ENCODE measurements at regions not wholly inside any gene's neighbourhood (a gene's known extent, or its start where the extent isn't known, plus 50 kb on each side); places are given as distances from the start of the nearest gene placed in this dataset.
"Not testable (repeated sequence)": the region's sequence is repeated elsewhere in the genome, so short reads cannot be mapped to it uniquely, and the experiment has no call there.

DNA sequence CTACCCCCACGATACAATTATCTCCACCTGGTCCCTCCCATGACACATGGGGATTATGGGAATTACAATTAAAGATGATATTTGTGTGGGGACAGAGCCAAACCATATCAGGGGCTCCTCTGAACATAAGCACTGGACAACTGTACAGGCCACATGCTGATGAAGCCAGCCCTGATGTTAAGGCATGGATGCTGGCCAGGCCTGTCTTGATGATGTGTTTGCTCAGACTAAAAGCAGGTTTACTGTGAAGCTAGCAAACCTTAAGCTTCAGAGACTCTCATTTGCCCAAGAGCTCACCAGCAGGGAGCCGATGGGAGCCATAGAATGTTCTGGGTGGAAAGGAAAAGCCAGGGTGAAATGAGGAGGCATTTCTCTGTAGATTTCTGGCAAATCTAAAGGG lies 135.3 kb upstream of the KCNK1 start:
- no peak for DNase-seq

DNA sequence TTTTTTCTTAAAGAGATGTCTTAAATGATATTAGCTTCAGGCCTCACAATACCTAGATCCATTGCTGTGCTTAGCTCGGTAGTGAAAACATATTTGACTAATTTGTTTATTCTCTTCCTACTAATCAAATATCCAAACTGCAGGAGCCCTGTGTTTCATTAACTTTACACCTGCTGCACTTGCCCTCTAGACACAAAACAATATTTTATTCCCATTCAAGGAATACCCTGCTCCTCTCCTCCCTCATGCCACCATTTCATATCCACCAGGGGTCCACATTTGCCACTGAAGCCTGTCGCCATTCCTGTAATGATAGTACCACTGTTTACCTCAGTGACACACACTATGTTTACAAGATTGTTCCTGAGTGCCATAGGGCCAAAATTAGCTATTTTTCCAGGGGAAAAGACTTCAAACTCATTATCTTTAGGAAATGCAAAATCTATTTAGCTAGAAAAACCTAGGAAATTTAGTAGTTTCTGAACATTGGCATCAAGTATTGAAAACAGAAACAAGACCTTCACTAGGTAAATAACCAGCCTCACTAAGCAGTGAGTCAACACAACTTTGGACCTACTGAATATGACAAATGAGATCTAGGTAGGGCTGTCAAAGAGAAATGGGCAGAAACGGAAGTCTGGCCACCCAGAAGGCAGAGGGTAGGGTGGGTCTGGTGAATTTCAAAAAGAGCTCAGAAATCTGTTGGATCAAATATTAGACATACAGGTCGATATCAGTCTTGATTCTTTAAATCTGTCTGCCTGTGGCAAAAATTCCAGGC lies 134.6 kb upstream of the KCNK1 start:
- no peak for DNase-seq

DNA sequence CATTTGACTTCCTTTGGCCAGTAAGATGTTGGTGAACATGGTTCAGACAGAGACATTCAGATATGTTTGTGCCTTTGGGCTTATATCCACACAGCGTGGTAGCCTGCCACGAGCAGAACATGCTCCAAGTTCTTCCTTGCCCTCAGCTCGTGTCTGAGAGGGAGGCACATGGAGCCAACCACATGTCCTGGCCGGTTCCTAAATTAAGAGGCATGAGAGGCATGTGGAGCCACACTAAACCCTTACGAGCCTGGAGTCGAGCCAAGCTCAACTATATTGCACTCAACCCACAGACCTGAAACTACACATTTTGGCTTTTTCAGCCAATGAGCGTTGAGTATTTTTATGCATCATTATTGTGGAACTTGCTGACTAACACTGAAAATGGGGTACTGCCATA lies 133.7 kb upstream of the KCNK1 start:
- DNase-seq, result no peak

DNA sequence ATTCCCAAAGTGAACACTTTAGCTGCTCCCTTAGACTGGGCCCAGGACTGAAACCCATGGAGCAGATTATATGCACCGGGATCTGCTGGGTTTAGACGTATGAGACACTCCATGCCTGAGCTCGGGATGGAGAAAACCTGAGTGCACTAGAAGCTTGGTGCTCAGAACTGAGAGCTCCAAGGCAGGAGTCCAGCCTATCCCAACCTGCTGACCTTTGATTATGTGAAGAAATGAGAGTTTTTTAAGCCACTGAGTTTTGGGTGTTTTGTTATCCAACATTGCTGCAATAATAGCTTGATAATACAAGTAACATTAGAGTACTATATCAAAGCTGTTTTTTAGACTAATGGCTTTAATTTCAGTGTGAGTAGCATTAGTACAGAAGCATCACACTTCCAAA lies 131.5 kb upstream of the KCNK1 start:
- DNase-seq, result no peak

DNA sequence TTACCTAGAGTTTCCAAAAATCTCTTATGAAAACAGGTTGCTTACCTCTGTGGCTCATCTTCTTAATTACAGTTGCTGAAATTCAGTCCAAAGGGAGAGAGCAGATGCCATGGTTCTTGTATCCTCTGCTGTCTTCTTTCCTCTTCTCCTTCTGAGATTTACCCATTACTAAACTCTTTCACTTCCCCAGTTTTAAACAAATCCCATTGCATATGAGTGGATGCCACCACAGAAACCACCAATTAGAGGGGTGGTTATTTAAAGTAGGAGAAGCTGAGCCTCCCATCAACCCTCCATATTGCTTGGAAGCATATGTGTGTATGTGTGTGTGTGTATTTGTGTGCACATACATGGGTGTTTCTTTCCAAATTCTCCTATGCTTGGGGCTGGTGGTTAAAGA lies 128.5 kb upstream of the KCNK1 start:
- no peak for DNase-seq

DNA sequence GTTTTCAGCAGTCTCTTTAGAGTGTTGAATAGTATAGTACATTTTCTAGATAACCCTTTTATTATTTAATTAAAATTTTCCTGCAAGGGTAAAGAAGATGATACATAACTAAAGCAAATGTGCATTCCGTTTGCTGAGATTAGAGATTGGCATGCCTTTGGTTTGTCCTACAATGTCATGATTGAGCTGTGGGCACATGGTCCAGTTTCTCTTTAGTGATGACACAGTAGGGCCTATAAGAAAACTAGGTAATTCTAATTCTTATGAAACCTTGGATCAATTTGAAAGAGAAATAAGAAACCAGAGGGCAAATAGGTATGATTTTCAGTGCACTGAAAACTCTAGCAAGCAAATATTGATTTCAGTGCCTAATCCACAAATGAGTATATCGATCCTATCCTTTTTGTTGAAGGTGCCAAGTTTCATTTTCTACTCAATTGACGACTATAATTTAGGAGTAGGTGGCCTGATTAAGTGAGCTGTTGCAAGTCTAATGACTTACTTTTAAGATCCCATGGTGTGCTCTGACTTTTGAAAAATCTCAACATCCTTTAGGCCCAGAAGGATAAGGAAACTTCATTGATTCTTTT lies 128.0 kb upstream of the KCNK1 start:
- no peak for DNase-seq

DNA sequence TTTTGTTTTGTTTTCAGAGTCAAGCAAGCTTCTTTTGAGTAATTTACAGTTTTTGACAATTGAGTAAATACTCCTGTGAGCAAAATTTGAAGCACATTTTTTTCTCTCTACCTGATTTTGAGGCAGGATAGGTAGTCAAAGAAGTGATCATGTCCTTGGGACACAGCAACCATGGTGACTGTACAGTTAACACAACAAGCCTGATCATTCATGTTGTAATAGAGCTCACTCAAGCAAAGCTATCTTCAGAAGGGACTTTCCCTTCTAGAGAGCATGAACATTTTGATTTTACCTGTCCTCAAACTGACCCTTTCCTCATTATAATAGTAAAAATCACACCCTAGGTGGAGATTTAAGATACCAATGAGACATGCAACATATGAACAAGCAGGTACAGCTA lies 126.5 kb upstream of the KCNK1 start:
- DNase-seq, result no peak

DNA sequence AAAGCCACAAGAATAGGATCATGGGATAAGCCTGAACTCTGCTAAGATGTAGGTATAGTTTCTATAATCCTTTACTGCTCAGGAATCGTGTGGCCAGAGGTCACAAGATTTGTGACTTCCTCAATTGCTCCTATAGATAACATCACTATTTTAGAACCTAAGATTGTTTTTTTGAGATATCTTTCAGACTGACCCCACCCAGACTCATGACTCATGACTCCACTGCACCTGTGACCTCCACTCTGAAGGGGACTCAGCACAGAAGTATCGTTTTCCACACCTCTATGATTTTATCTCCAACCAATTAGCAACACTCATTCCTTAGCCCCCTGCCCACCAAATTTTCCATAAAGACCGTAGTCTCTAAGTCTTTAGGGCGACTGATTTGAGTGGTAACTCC lies 124.5 kb upstream of the KCNK1 start:
- no peak for DNase-seq

DNA sequence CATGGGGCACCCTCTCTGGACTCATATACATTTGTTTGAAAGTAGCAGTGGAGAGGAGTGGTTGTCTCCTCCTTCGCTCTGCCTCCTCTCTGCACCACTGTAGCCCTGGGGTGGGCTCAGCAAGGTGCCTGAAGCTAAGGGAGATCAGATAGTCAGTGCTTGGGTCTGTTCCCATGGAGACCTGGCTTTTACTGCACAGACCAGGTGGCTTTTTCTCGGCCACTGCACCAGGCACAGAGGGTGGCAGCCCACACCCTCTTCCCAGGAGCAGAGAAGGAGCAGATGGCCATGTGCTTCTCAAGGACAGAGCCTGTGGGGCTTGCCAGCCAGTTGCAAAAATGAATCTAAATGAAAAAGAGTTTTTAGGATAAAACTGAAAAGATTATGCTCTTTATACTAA lies 123.4 kb upstream of the KCNK1 start:
- DNase-seq, result no peak

DNA sequence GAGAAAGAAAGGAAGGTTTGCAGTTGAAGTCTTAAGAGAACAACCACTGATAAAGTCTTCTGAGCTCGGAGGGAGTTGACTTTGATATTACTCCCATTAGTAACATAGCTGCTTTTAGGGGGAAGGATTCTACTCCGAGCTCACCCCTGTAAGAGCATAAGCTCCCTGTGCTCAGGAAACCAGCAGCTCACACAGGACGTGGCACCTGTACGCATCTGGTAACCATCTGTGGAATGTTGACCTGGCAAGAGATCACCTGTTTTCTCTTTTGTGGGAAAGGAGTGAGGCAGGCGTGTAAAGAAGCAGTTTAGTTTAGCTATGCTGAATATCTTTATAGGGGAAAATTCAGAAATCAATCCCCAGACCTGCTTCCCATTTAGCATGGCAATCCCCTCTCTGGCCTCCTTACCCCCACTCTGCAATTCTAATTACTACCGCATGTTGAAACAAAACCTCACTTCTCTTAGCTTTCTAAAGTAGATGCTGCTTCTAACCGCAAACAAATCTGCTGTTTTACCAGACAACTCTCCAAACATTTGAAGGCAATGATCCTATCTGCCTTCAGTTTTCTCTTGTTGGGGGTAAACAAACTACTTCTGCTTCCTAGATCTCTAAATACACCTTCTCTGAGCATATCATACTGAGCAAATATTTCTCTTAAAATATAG lies 121.8 kb upstream of the KCNK1 start:
- no peak for DNase-seq

DNA sequence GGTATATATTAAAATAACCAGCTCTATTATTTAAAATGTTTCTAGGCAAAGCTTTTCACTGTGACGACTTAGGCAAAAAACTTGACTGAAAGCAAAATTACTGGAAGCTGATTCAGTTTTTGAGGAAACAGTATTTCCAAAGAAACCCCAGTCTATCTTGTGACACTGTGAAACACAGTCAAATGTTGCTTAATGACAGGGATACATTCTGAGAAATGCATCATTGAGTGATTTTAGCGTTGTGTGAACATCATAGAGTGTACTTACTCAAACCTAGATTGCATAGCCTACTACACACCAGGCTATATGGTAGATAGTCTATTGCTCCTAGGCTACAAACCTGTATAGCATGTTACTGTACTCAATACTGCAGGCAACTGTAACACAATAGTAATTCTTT lies 116.9 kb upstream of the KCNK1 start:
- DNase-seq, result no peak

DNA sequence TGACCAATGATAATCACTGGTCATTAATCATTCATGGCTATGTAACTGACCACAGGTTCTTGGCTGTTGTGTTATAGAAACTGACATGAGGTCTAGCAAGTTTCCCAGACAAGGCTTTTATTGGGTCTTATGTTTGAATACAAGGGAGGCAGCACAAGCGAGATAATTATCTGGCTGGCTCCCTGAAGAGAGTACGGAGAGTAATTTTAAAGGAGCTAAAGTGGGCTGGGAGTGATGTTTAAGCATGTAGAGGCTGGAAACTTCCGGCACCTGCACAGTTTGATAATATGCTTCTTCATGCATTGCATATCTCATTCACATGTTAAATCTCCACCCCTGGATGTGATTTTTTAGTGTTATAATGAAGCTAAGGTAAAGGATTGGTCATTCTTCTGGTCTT lies 116.2 kb upstream of the KCNK1 start:
- no peak for DNase-seq

DNA sequence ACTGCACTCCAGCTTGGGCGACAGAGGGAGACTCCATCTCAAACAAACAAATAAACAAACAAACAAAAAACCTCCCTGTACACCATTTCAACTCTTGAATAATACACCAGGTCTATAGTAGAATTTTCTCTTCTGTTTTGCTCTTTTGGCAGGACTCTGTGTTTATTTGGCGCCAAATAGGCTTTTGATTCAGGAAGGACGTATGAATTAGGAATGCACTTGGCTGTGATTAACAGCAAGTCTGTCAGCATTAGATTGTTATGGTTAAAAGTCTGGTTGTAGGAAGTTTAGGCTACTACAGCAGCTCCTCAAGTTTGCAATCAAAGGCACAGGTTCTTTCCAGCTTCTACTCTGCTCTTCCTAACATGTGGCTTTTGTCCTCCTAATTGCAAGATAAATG lies 113.8 kb upstream of the KCNK1 start:
- no peak for DNase-seq

DNA sequence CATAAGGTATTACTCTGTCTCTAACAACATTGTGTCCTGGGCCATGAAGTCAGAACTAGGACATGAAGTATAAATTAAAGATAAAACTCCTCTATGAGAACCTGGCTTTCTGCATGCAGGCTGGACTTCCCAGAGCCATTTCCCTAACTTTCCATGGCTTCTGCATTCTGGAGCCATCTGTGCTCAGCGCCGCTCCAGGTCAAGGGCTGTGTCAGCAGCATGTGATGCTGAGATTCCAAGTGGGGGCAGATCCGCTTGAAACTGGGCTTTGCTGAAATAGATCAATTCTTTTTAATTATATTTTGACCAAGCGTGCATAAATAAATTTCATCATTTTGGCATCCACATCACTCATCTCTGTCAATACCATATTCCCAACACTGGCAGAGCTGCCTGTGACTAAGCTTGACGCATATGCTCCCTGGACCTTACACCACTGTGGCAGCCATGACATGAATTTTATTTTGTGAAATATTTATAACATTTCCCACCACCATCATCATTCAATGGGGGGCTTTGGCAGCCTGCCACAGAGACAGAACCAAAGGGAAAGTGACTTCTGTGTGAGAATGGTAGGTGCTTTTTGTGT lies 110.4 kb upstream of the KCNK1 start:
- no peak for DNase-seq

DNA sequence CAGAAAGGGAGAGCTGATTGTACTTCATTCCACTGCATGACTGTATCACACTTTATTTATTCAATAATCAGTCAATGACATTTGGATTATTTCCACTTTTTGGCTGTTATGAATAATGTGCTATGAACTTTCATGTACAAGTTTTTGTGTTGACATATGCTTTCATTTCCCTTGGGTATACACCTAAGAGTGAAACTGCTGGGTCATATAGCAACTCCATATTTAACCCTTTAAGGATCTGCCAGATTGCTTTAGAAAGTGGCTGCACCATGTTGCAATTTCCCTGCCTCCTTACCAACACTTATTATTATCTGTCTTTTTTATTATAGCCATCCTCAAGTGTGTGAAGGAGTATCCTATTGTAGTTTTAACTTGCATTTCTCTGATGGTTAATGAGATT lies 108.8 kb upstream of the KCNK1 start:
- DNase-seq, result no peak

DNA sequence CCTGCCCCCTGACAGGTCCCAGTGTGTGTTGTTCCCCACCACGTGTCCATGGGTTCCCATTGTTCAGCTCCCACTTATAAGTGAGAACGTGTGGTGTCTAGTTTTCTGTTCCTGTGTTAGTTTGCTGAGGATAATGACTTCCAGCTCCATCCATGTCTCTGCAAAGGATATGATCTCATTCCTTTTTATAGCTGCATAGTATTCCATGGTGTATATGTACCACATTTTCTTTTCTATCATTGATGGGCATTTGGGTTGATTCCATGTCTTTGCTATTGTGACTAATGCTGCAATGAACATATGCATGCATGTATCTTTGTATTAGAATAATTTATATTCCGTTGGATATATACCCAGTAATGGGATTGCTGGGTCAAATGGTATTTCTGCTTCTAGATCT lies 108.0 kb upstream of the KCNK1 start:
- DNase-seq, result not testable (repeated sequence)

DNA sequence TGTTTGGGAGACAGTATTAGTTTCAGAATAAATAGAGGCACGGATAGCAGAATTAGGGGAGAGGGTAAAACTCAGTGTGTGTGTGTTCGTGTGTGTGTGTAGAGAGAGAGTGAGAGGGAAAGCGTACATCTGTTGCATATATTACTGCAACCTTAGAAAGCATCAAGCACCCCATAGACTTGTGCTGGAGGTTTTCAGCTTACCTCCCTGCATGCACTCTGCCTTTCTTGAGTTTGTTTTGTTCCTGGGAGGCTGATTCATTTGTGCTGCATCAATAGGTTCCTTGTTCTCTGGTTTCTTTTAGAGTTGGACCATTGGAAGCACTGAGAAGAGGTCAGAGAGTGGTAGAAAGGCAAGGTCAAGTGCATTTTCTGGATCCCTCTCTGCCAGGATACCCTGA lies 104.4 kb upstream of the KCNK1 start:
- no peak for DNase-seq

DNA sequence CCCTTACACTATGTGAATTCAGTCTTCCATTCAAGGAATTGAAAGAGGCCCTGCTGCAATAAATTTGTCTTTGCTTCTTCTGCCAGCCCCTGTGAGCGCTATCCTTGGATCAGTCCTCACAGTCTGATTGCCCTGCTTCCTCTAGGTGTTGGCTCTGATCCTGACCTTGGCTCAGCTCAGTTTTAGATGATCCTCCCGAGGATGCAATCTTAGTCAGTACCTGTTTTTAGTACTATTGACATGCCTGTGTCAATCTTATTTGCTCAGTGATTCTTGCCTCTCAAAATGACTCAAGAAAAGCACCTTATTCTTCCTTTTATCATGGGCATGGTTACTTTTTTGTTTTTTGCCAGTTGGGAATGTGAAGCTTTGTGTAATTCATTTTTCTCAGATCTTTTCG lies 101.4 kb upstream of the KCNK1 start:
- no peak for DNase-seq

DNA sequence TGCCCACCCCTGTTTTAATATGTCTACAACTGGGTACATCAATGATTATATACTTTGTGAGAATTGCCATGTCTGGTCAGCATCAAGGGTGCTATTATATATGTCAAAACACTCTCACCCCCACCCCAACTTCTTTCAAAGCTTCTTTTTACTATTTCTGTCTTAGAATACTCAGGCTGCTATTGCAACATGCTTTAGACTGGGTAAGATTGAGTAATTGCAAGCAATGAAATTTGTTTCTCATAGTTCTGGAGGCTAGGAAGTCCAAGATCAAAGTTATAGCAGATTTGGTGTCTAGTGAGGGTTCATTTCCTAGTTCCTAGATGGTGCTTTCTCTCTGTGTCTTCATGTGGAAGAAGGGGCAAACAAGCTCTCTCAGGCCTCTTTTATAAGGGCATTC lies 100.5 kb upstream of the KCNK1 start:
- DNase-seq, result no peak

DNA sequence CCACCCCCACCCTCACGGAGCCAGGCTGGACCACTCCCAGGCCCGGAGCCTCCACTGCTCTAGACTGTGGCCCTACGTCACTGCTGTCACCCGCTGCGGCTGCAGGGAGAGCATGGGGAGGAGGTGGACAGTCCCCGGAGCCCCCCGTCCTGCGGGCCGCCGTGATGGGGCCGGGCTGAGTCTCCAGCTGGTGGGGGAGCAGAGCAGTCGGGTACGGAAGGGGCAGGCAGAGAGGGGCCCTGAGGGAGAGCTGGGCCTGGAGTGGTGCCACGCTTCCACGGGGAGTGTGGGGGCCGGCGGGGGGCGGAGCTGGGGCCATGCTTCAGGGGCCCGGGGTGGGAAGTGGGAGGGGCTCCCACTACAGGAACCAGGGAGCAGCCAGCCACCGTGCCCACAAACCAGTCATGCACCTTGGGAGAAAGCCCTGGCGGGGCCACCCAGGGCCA lies 98.9 kb upstream of the KCNK1 start:
- no peak for DNase-seq

DNA sequence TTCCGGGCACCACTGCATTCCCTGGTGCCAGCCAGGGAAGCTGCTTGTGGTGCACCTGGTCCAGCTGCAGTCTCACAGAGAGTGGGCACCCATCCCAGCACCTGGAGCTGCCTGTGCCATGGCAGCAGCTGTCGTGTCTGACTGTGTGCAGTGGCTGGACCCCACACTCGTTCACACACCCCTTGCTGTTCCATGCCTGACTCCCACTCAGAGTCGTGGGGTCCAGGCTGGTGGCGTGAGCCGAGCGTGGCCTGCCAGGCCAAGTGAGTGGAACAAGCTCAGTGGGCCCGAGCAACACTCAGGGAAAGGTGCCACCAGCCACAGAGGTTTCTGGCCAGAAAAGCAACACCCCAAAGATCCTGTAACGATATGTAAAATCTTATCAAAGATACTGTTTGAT lies 97.2 kb upstream of the KCNK1 start:
- DNase-seq, result no peak

DNA sequence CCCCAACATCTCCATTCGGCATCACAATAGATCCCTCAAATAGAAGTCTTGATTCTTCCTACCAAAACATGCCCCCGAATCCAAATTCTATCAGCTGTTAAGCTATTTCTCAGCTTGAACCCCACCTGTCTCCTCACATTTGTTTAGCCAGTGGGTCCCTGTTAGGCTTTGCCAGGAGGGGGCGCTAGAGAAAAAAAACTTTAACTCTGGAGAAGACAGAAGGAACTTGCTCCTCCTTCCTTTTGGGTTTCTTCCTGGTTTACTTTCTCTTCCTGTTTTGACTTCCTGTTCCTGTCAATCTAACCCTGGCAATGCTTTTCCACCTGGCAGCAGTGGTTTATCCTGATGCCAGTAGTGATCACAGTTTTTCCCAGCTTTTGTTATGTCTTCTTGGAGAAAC lies 95.6 kb upstream of the KCNK1 start:
- DNase-seq, result peak; percentile 49

DNA sequence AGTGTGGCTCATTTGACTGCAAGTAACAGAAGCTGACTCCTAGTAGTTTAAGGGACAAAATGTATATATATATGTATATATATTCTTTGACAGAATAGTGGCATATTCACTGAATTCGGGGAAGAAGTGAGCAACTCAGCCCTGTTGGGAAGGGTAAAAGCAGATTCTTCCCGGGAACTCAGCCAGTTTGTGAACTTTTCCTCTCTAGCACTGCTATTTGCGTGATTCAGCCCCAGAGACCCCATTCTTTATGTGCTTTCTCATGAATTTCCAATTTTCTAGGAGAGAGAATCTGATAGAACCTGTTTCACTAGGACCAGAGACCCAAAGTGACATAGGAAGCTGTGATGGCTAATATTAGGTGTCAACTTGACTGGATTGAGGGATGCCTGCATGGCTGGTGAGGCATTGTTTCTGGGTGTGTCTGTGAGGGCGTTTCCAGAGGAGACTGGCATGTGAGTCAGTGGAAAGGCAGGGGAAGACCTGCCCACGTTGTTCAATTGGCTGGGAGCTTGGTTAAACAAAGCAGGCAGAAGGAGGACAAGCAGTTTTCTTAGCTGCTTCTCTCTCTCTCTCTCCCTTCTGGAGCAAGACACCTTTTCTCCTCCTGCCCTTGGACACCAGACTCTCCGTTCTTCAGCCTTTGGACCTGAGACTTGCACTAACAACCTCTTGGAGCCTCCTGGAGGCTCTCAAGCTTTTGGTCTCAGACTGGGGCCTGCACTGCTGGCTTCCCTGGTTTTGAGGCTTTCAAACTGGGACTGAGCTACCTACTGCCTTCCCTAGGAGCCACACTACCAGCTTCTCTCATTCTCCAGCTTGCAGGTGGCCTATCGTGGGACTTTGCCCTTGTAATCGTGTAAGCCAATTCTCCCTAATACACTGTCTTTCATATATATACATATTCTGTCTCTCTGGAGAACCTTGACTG lies 93.4 kb upstream of the KCNK1 start:
- DNase-seq, result peak; percentile 29
